ENCODE measurements at regions not wholly inside any gene's neighbourhood (a gene's known extent, or its start where the extent isn't known, plus 50 kb on each side); places are given as distances from the start of the nearest gene placed in this dataset.
"Not testable (repeated sequence)": the region's sequence is repeated elsewhere in the genome, so short reads cannot be mapped to it uniquely, and the experiment has no call there.

DNA sequence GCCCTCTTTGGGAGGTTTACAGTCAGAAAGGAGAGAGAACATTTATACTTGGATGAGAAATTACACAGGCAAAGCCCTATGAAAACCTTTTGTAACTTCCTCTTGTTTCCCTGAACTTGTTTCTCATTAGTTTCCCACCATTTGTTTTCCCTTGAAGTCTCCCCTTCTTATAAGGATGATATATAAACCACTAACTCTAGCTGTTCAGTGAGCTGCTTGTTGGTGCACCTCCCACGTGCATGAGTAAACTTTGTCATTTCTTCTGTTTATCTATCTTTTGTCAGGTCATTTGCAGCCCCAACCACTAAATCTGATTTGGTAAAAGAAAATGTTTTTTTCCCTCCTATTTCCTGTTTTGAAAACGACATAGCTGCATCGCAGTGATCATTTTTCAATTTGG, 919.9 kb downstream of the SLITRK1 start:
- no peak for DNase-seq (ENCODE audit: low spot score)

DNA sequence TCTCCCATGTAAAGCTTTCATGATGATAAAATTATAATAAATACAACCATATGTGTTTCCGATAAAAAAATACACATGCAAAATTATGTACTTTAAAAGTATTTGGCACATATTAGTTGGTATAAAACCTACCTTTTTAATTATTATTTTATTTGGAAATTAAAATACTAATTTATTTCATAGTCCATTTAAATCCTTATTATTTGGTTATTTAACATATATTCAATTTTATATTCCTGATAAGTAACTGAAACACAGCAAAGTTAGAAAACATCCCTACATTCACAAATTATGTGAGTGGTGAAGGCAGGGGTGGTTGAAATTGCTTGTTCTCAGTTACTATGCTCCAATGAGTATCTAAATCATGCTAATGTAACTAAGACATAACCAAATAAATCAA, 920.5 kb downstream of the SLITRK1 start:
- DNase-seq (ENCODE audit: low spot score), result no peak

DNA sequence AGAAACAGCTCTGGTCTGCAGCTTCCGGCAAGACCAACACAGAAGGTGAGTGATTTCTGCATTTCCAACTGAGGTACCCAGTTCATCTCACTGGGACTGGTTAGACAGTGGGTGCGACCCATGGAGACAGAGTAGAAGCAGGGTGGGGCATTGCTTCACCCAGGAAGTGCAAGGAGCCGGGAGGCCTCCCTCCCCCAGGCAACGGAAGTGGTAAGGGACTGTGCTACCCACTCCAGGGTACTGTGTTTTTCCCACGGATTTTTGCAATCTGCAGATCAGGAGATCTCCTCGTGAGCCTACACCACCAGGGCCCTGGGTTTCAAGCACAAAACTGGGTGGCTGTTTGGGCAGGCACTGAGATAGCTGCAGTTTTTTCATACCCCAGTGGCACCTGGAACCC, 929.9 kb downstream of the SLITRK1 start:
- not testable (repeated sequence) for DNase-seq (ENCODE audit: low spot score)

DNA sequence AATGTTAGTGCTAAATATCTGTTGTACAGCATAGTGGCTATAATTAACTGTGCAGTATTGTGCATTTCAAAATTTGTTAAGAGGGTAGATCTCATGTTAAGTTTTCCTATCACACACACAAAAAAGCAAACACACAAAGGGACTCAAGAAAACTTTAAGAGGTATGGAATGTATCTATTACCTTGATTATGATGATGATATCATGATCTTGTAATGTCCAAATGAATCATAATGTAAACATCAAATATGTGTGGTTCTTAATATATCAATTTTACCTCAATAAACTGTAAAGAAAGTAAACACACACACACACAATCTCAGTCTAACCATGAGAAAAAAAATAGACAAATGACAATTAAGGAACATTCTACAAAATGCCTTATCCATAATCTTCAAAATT, 934.6 kb downstream of the SLITRK1 start:
- no peak for DNase-seq (ENCODE audit: low spot score)

DNA sequence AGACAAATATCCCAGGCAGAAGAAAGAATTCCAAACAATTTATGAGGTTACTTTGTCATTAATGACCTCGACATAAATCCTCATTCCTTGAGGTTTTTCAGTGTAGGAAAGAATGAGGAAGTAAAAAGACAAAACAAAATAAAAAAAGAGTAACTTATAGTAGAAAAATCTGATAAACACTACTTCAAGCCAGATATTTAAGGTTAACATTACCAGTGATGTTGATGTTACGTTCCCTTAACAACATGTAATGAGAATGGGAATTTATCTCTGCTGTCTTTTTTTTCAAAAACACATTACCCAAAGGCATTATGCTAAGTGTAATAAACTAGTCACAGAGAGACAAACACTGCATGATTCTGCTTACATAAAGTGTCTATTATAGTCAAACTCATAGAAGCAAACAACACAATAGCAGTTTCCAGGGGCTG, 935.1 kb downstream of the SLITRK1 start:
- DNase-seq (ENCODE audit: low spot score), result no peak

DNA sequence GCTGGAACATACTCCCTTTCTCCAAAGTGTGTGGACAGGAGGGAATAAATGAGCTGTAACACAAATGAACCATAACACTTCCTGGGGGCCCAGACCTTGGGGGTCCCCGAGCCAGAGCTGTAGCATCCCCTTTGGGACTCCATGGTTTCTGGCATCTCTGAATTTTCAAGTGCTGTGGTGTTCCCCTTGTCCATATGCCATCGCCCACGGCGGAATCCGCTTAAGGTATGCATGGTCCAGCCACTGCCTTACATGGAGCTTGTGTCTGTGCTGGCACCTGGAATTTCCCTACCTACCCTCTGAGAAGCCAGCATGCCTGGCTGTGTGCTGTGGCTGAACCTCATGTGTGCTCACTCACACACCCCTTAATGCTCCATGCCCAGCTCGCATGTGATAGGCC, 943.6 kb downstream of the SLITRK1 start:
- no peak for DNase-seq (ENCODE audit: low spot score)

DNA sequence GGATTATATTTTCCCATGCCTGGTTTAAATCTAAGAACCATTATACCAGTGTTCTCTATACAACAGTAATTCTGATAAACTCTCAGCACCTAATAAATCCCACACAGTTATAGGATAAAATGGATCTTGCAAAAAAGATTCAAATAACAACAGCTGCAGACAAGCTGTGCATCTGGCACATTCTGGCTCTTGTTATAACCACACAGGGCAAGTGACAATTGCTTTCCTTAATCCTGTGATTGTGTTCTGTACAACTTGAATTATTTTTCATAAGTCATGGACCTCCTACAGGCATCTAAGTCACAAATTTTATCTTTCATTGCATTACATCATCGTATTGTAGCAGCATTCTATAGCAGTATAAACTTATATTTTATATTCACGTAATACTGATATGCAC, 948.3 kb downstream of the SLITRK1 start:
- no peak for DNase-seq (ENCODE audit: low spot score)

DNA sequence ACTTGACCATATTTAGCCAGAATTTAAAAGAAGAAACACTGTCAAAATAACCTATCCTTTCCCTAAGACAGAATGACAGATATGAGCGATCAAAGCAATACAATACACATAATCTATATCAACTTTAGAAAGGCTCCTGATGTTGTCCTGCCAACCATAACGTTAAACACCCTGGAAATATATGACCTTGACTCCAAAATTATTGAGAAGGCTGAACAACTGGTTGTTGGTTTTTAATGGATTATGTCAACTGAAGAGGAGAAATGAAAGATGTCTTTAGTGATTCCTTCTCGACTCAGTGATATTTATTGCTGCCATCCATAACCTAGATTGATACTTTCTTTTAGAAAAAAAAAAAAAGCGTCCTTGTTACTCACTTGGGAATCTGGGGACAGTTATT, 957.2 kb downstream of the SLITRK1 start:
- no peak for DNase-seq (ENCODE audit: low spot score)

DNA sequence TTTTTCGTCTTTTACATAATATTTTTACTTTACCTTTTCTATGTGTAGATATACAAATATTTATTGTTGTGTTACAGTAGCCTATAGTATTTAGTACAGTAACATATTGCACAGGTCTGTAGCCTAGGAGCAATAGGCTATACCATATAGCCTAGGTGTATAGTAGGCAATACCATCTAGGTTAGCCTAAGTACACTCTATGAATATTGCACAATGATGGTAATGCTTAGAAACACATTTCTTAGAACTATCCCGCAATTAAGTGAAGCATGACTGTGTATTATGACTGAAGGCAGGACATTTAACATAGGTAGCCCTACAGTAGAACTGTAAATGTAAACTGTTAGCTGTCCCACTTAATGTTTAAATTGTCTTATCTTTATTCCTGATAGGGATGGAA, 964.3 kb downstream of the SLITRK1 start:
- no peak for DNase-seq (ENCODE audit: low spot score)

DNA sequence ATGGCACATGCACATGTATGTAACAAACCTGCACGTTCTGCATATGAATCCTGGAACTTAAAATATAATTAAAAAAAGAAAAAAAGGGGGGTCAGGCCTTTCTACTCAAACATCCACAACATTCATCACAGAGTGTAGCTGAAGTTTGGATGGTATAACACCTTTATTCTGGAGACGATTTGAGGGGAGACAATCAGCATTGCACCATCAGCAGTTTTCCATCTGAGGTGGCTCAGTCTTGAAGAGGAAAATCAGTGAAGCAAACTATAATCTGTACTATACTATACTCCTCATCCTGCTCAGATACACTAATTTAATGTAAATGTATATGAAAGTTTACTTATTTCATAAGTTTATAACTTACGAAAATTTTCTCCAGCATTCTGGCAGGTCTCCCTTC, 969.7 kb downstream of the SLITRK1 start:
- no peak for DNase-seq (ENCODE audit: low spot score)

DNA sequence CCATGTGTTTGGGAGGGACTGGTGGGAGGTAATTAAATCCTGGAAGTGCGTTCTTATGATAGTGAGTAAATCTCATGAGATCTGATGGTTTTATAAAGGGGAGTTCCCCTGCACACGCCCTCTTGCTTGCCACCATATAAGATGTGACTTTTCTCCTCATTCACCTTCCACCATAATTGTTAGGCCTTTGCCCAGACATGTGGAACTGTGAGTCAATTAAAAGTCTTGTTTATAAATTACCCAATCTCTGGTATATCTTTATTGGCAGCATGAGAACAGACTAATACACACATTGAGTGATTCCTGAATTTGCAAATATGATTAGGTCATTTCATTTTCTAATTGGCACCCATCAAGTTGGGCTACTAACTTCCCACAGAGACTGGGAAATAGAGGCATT, 977.2 kb downstream of the SLITRK1 start:
- DNase-seq (ENCODE audit: low spot score), result no peak

DNA sequence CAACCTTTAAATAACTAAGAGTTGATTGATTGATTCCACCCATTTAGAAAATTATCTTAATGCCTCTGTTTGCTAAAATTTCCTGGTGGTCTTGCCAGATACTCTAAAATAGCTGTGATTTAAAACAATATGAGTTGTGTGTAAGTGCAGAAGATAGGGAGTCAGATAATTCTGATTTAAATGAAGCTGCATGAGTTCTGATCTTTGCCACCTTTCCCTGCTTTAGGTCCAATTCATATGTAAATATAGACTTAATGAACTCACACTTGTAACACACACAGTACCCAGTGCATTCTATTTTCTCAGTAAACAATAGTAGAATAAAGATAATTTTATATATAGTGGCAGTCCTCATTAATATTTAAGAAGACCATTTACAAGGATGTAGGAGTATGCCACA, 981.8 kb downstream of the SLITRK1 start:
- DNase-seq (ENCODE audit: low spot score), result no peak

DNA sequence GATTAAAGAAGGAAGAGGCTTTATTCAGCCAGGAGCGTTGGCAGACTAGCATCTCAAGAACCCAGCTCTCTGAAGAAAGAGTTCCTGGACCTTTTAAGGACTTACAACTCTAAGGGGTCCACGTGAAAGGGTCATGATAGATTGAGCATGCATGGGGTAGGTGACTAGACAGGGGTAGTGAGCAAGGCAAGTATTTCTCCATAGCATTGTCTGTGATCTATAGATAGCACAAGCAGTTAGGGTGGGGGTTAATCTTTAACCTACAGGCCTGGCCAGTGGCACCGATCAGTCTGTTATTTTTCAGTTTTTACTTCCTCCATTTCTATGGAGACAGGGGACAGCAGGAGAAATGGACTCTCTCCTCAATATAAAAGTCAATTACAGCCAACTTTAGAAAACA, 983.7 kb downstream of the SLITRK1 start:
- DNase-seq (ENCODE audit: low spot score), result no peak

DNA sequence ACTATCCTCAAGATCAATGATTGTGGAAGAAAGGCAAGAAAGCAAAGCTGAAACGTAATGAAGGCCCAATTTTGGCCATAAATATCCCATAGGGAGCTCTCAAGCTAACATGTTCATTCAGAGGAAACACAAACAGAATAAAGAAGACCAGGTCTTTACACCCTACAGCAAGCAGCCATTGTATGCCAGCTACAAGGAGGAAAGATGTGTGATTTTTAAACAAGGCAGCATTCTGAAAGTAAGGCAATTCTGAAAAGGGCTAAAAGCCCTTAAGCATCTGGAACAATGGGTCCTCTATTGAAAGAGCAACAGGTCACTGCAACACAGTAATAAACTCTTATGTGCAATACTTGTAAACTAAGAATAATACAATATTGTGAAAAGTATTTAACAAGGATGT, 1002.4 kb downstream of the SLITRK1 start:
- DNase-seq (ENCODE audit: low spot score), result no peak

DNA sequence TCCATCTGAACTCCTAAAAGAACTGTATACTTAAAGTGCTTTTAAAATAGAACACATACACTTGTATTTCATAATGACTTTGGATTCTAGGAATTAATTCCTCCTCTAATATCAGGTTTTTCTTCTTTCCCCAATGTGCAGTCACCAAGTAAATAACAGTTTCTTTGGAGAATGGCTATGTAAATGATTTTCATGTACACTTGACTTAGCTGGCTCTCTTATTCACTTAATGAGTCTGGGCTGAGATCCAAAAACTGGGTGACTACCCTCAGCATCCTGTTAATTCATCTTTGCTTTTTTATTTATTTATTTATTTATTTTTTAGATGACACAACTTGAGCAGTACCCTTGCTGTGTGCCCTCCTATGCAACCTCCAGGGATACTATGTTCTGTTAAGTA, 1003.7 kb downstream of the SLITRK1 start:
- no peak for DNase-seq (ENCODE audit: low spot score)

DNA sequence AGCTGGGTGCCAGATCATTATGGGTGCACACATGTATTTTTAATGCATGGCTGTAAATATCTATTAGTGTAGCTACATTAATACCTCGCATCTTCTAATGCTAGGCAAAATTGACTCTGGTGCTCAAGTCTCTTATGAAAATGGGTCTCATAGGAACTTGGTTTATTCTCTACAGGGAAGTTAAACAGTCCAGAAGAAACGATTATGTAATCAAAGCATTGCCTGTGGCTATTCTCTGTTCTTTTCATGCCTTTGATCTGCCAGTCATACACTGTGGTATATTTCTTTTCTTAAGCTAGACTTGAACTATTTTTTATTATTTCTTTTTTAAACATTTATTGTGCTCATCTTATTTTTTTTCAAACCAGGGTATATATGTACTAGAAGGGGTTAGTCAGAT, 1015.0 kb downstream of the SLITRK1 start:
- DNase-seq (ENCODE audit: low spot score), result no peak

DNA sequence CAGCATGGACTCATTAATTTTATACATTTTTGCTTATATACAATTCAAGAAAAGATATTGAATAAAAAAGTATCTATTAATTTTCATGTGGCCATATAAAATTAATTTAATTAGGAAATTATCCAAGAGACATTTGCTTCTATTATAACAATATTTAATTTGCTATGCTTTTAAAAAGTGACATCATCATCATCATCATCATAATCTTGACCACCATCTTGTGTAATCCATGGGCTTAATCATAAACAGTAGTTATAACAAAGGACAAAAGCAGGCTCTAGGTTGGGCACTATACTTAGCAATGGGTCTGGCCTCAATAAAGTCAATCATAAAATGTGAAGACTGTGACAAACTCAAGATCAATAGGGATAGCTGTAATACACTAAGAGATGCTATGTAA, 1031.6 kb downstream of the SLITRK1 start:
- no peak for DNase-seq (ENCODE audit: low spot score)

DNA sequence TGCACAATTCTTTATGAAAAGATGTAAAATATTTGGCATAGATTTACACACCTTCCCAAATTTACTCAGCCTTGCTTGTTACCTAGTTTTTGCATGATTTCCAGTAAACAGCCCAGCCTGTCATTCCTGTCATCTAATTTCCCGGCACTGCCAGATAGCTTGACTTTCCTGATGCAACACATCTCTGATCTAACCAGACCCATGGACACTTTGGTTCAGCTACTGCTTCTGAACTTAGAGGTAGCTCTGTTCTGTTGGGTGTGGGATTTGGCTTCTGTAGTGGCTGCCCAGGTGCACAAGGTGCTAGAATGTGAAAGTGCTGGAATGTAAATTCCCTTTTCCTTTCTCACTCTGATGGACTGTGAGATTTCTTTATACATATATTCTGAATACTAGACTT, 1033.5 kb downstream of the SLITRK1 start:
- DNase-seq (ENCODE audit: low spot score), result no peak

DNA sequence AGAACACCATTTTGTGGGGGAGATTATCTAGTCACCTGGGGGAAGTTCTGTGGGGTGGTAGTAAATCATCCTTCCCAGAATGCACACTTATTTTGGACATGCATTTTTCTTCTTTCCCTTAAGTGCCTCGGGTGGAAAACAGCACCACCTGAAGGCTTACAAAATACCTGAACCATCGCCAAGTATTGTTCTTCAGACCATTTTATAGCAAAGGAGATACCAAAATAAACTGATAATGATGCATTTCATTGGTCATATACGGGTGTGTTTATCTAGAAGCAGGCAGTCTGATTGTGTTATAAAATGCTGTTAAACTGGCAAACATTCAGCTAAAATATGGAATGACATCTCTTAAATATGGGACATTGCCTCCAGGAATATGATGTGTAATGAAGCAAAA, 1034.7 kb downstream of the SLITRK1 start:
- no peak for DNase-seq (ENCODE audit: low spot score)

DNA sequence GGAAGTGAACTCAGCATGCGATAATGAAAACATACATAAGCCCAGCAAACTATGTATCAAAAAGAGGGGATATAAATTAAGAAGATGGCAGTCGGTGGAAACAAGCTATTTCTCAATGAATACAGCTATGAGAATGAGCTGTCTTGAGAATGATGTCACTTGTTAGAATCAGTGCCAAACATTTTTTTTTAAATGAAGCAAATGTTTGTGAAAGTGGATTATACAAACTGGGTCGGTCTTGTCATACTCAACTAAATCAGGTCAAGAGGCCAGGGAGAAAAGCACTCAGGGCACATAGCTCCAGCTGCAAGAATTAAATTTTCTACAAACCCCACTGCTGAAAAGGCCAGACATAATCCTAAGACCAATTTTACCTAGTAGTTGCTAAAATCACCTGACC, 1048.4 kb downstream of the SLITRK1 start:
- DNase-seq (ENCODE audit: low spot score), result no peak

DNA sequence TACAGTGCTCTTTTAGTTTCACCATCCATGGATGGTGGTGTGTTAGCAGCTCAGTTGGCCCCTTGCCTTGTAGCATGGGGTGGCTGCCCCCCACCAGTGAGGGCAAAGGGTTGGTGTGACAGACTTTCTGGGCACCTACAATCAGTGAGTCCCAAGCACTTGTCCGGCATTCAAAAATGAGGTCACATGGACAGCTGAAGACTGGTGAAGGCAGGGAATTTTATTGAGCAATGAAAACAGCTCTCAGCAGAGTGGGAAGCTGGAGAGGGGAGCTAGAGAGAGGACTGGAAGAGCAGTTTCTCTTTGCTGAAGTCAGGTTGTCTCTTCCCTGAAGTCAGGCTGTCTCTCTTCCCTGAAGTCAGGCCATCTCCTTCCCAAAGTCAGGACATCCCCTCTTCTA, 1053.2 kb downstream of the SLITRK1 start:
- no peak for DNase-seq (ENCODE audit: low spot score)

DNA sequence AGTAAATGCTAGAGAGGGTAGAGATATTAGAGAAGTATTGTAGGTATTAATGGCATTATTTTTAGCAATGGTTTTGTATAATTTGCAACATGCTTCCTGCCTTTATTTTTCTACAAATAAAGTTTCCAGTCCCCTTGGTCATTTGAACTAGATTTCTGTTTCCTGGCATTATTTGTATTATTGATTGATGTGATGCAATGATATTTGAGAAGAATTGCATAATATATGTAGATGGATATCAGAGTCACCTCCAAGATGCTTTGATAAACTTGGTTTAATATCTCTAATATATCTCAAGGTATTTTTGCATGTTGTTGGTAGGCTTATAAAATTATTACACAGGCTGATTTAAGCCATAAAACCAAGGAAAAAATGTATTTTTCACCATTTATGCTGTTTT, 1054.5 kb downstream of the SLITRK1 start:
- no peak for DNase-seq (ENCODE audit: low spot score)

DNA sequence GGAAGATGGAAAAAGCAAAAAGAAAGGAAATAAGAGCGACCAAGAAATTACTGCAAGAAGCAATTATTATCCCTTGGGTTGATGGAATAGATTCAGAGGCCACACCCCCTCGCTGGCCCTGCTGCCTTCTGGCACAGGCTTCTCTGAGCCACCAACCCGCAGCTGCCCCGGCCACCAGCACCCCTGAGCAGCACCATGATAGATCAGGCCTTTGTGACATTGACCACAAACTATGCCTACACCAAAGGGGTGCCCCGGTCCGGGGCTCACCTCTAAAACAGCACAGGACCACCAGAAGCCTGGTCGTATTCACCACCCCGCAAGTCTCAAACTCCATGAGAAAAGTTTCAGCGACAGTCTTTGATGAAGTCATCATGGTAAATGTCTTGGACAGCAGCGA, 1059.3 kb downstream of the SLITRK1 start:
- no peak for DNase-seq (ENCODE audit: low spot score)

DNA sequence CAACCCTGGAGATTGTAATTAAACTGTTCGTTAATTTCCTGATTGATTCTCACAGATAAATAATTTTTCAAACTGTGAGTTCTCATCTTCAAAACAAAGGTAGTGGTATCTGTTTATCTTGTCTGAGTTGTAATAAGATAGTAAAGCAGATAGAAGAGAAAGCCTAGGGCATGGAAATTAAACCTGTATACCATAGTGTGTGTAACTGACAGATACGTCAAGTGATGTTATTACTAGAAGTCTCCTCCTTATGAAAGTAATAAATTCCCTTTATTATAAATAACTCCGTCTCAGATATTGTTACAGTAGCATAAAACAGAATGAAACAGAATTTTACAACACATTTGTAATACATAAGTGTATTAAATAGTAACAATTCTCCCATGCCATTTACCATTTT, 1065.1 kb downstream of the SLITRK1 start:
- DNase-seq (ENCODE audit: low spot score), result no peak

DNA sequence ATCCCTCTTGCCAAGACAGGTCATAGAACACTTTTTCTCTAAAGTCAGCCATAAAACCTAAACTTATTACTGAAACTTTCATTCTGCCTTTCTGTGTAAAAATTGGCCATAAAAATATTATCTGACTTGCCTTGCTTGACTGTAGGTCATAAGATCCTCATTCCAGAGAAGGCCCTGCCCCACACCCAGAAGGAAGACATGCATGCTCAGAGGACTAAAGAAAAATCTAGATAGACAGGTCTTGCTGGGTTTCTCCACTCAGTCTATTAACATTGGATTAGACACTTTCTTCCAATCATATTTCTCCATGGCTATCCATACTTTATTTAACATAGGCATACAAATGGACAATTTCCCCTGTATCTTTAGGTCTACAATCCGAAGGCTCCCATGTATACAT, 1066.5 kb downstream of the SLITRK1 start:
- no peak for DNase-seq (ENCODE audit: low spot score)
